Keratinocyte (primary cell): ENCODE measurements at regions not wholly inside any gene's neighbourhood (a gene's known extent, or its start where the extent isn't known, plus 50 kb on each side); places are given as distances from the start of the nearest gene placed in this dataset.

Experiments
- DNase-seq: peaks from one replicate; pipeline ENCODE4 v3.0.0-alpha.2; 2011; ENCODE audit warnings: low read depth, missing footprints, low spot score
- FAIRE-seq: peaks from 2 replicates; lab custom pipeline; 2011; peaks lifted over from hg19 to GRCh38; lab: Jason Lieb, UNC
- H2AFZ ChIP-seq: 2 replicates; pipeline ENCODE4 v1.6.0; 2012; ENCODE audit warnings: low read length, control low read depth, inconsistent platforms; ENCODE audit not compliant: control insufficient read depth
- H3K27ac ChIP-seq: 2 replicates; pipeline ENCODE4 v1.5.1; 2011; ENCODE audit warnings: low read length; ENCODE audit not compliant: control insufficient read depth, insufficient read depth
- H3K27me3 ChIP-seq: 3 replicates; pipeline ENCODE4 v1.6.0; 2011; ENCODE audit warnings: low read length; ENCODE audit not compliant: control insufficient read depth, insufficient read depth; ENCODE audit errors: extremely low read depth
- H3K36me3 ChIP-seq, 2 experiments: 2 replicates in 1 of 2; 3 replicates in 1 of 2; pipeline ENCODE4 v1.5.1; 2011; ENCODE audit warnings: low read length in 2 of 2, mild to moderate bottlenecking in 1 of 2; ENCODE audit not compliant: control insufficient read depth in 2 of 2, insufficient read depth in 2 of 2; ENCODE audit errors: extremely low read depth in 1 of 2
- H3K4me1 ChIP-seq: 3 replicates; pipeline ENCODE4 v1.5.1; 2011; ENCODE audit warnings: low read length; ENCODE audit not compliant: control insufficient read depth, insufficient read depth; ENCODE audit errors: extremely low read depth
- H3K4me2 ChIP-seq: 3 replicates; pipeline ENCODE4 v1.6.0; 2011; ENCODE audit warnings: low read depth, low read length; ENCODE audit not compliant: control insufficient read depth, insufficient read depth; ENCODE audit errors: extremely low read depth
- H3K4me3 ChIP-seq, 3 experiments: fragments of 200-600 bp in 1 of 3; sonication (generic) in 1 of 3; 2 replicates in 2 of 3; 3 replicates in 1 of 3; pipeline ENCODE4 v1.5.1; 2011 to 2016; ENCODE audit warnings: low read length in 3 of 3, mild to moderate bottlenecking in 3 of 3, control low read depth in 2 of 3, inconsistent platforms in 1 of 3, low read depth in 1 of 3, mixed read lengths in 1 of 3, mixed run types in 1 of 3, moderate library complexity in 1 of 3; ENCODE audit not compliant: control insufficient read depth in 2 of 3, insufficient read depth in 2 of 3; ENCODE audit errors: extremely low read depth in 1 of 3
- H3K79me2 ChIP-seq: 2 replicates; pipeline ENCODE4 v1.6.0; 2012; ENCODE audit warnings: low read length; ENCODE audit not compliant: control insufficient read depth, insufficient read depth
- H3K9ac ChIP-seq: 3 replicates; pipeline ENCODE4 v1.6.0; 2011; ENCODE audit warnings: low read length; ENCODE audit not compliant: control insufficient read depth, insufficient read depth; ENCODE audit errors: extremely low read depth
- H3K9me1 ChIP-seq: 3 replicates; pipeline ENCODE4 v1.6.0; 2011; ENCODE audit warnings: low read length; ENCODE audit not compliant: control insufficient read depth, insufficient read depth; ENCODE audit errors: extremely low read depth
- H3K9me3 ChIP-seq: 2 replicates; pipeline ENCODE4 v1.5.1; 2012; ENCODE audit warnings: low read depth, low read length; ENCODE audit not compliant: control insufficient read depth
- H4K20me1 ChIP-seq: 3 replicates; pipeline ENCODE4 v1.6.0; 2011; ENCODE audit warnings: low read length; ENCODE audit not compliant: control insufficient read depth, insufficient read depth; ENCODE audit errors: extremely low read depth
- EZH2 ChIP-seq: IDR thresholded peaks from one replicate; pipeline ENCODE4 v1.6.1; 2012; ENCODE audit warnings: inconsistent platforms, mild to moderate bottlenecking, low read length, moderate library complexity
- dilution Hi-C: fragments of 300-500 bp; cut with MboI; formaldehyde crosslinking; loops from one replicate; pipeline ENCODE4 v1.7.0; 2020; ENCODE audit warnings: low sequenced_read_pairs; ENCODE audit not compliant: extremely low pct_ligation_motif_present
- TF ChIP-seq, protein P1 (sequence below), 3 experiments: IDR thresholded peaks in 1 of 3; conservative IDR thresholded peaks in 1 of 3; optimal IDR thresholded peaks in 1 of 3; 2 replicates in 2 of 3; 3 replicates in 1 of 3; pipeline versions ENCODE3 to v1.5.1; 2011; ENCODE audit warnings: low read length in 3 of 3, mild to moderate bottlenecking in 3 of 3, moderate library complexity in 2 of 3, control low read depth in 1 of 3, inconsistent platforms in 1 of 3; ENCODE audit not compliant: insufficient read depth in 2 of 3; ENCODE audit errors: extremely low read depth in 1 of 3

DNA sequence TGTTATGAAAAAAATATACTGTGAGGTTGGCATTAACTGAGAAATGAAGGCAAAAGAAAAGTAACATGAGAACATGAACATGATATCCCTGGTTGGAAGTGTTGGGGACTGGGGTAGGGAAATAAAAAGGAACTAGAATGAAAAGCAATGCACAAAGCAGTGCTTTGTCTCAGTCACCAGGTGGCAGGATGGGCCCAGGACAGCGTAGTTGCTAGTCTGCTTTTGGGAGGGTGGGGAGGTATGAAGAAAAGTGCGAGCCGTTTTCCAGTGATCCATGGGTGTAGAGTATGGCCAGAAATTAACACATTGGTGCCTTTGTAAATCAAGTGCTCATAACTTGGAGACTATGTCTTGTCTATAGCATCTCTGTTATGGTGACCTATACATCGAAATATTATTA, 662.5 kb upstream of the SALL1 start:
- Histone ChIP-seq H3K4me2 (no peak overlapping the region), H3K9ac (no peak overlapping the region), H3K4me3 (no peak overlapping the region), H3K79me2 (no peaks in the 10 kb centered on the region), H3K27me3 (no peaks in the 10 kb centered on the region), H3K4me1 (no peaks in the 10 kb centered on the region), H2AFZ (no peak overlapping the region), H4K20me1 (no peaks in the 10 kb centered on the region), H3K9me1 (no peaks in the 10 kb centered on the region), H3K9me3 (no peaks in the 10 kb centered on the region), H3K27ac (no peak overlapping the region), H3K36me3 (no peaks in the 10 kb centered on the region)
- no peak for DNase-seq
- dilution Hi-C loops: no loop called here
- TF ChIP-seq, protein P1, sequence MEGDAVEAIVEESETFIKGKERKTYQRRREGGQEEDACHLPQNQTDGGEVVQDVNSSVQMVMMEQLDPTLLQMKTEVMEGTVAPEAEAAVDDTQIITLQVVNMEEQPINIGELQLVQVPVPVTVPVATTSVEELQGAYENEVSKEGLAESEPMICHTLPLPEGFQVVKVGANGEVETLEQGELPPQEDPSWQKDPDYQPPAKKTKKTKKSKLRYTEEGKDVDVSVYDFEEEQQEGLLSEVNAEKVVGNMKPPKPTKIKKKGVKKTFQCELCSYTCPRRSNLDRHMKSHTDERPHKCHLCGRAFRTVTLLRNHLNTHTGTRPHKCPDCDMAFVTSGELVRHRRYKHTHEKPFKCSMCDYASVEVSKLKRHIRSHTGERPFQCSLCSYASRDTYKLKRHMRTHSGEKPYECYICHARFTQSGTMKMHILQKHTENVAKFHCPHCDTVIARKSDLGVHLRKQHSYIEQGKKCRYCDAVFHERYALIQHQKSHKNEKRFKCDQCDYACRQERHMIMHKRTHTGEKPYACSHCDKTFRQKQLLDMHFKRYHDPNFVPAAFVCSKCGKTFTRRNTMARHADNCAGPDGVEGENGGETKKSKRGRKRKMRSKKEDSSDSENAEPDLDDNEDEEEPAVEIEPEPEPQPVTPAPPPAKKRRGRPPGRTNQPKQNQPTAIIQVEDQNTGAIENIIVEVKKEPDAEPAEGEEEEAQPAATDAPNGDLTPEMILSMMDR (optimal IDR thresholded peaks at IDR 0.05 in 1 of 3, IDR thresholded peaks at IDR 0.05 in 1 of 3, conservative IDR thresholded peaks at IDR 0.05 in 1 of 3; ENCODE audit: extremely low read depth in 1 of 3, insufficient read depth in 2 of 3, low read length in 3 of 3): peak in 2 of 3 experiments; percentile 29 to 43
- TF ChIP-seq EZH2: no peak
- no peak for FAIRE-seq

DNA sequence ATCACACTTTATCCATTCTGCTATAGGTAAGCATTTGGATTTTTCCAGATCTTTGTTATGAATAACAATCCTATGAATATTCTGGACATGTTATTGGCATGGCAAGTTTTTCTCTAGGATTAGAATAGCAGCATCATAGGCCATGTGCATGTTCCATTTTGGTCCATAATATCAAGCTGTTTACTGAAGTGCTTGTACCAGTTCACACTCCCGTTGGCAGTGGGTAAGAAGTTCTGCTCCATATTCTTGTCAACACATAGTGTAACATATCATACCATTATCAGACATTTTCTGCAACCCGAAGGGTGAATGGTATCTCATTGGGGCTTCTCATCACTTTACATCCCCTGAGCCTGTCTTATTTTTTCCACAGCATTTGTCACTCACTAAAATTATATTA, 661.9 kb upstream of the SALL1 start:
- dilution Hi-C loops: no loop called here
- no peaks in the 10 kb centered on the region for H3K9me3 ChIP-seq
- FAIRE-seq (no peak), DNase-seq (no peak)
- no peaks in the 10 kb centered on the region for H3K4me1 ChIP-seq
- no peak for TF ChIP-seq EZH2
- TF ChIP-seq, protein P1 (optimal IDR thresholded peaks at IDR 0.05 in 1 of 3, IDR thresholded peaks at IDR 0.05 in 1 of 3, conservative IDR thresholded peaks at IDR 0.05 in 1 of 3; ENCODE audit: extremely low read depth in 1 of 3, insufficient read depth in 2 of 3, low read length in 3 of 3): no peak
- H3K4me3 ChIP-seq: no peak overlapping the region
- no peaks in the 10 kb centered on the region for H3K9me1 ChIP-seq
- H4K20me1 ChIP-seq: no peaks in the 10 kb centered on the region
- no peak overlapping the region for H2AFZ ChIP-seq
- H3K27me3 ChIP-seq: no peaks in the 10 kb centered on the region
- no peaks in the 10 kb centered on the region for H3K36me3 ChIP-seq
- H3K27ac ChIP-seq: no peak overlapping the region
- H3K79me2 ChIP-seq: no peaks in the 10 kb centered on the region
- no peak overlapping the region for H3K9ac ChIP-seq
- no peak overlapping the region for H3K4me2 ChIP-seq
